ENCODE measurements at regions not wholly inside any gene's neighbourhood (a gene's known extent, or its start where the extent isn't known, plus 50 kb on each side); places are given as distances from the start of the nearest gene placed in this dataset.

DNA sequence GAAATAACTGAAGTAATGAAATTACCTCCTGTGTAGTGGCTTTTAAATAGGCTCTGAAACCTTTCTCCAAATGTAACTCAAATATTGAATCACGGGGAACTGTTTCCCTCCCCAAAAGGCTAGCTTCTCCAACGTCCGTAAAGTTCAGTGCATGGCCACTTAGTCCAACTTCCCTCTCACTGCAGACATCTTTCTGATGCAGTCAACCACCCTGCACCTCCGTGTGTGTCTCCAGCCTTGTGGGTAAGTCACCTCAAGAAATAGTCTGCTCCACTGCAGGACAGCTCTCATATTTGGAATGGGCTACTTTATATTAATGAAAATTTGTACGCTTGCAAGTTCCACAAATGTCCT is 152.5 kb upstream of the CYRIA start:
- H3K4me3 ChIP-seq = no peak overlapping the region
- 83 to 87% methylated on average over 5 of the region's 5 CpGs for WGBS, 2 donors
- H3K36me3 ChIP-seq = no peaks in the 10 kb centered on the region
- DNase-seq (ENCODE audit: low spot score in 2 of 2) = no peak
- TF ChIP-seq, protein P1, sequence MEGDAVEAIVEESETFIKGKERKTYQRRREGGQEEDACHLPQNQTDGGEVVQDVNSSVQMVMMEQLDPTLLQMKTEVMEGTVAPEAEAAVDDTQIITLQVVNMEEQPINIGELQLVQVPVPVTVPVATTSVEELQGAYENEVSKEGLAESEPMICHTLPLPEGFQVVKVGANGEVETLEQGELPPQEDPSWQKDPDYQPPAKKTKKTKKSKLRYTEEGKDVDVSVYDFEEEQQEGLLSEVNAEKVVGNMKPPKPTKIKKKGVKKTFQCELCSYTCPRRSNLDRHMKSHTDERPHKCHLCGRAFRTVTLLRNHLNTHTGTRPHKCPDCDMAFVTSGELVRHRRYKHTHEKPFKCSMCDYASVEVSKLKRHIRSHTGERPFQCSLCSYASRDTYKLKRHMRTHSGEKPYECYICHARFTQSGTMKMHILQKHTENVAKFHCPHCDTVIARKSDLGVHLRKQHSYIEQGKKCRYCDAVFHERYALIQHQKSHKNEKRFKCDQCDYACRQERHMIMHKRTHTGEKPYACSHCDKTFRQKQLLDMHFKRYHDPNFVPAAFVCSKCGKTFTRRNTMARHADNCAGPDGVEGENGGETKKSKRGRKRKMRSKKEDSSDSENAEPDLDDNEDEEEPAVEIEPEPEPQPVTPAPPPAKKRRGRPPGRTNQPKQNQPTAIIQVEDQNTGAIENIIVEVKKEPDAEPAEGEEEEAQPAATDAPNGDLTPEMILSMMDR (IDR thresholded peaks at IDR 0.05) = no peak
- TF ChIP-seq POLR2A (IDR thresholded peaks at IDR 0.05) = no peak
- TF ChIP-seq EP300 (IDR thresholded peaks at IDR 0.05) = no peak
- no peaks in the 10 kb centered on the region for H3K9me3 ChIP-seq
- H3K27ac ChIP-seq = no peak overlapping the region
- H3K4me1 ChIP-seq = no peaks in the 10 kb centered on the region
- no peaks in the 10 kb centered on the region for H3K27me3 ChIP-seq

DNA sequence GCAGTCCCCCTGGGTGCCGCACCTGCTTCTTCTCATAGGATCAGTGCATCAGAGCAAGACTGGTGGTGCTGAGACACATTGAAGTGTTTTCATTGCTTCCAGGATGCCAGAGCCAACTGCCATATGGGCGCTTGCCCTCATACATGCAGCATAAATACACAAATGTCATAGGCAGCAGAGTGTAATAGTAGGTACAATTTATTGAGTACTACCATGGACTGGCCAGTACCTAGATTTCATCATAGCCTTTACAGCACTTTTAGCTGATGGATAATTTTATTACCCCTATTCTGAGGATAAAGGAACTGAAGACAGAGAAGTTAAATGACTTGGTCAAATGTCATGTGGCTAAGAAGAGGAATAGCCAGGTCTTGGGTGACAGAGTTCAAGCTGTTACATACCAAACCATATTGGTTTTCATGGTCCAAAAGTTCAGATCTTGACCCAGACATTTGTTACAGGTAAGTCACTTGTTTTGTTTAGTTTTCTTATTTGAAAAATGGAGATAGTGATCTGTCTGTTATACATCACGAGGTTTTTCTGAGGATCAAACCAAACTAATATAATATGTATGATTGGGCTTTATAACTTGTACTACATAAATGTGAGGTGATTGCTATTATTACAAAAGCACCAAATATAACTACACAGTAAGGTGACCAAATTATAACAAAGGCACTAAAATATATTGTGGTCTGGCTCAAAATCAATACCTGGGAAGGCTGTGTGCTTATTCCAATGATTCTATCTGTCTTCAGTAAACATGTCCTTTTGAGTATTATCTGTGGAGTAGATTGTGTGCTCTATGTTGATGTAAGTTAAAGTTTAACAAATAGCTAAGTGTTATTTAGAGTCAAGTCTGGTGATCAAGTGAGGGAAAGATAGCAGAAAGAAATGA is 151.9 kb upstream of the CYRIA start:
- H3K9me3 ChIP-seq = no peaks in the 10 kb centered on the region
- H3K4me1 ChIP-seq = no peaks in the 10 kb centered on the region
- H3K4me3 ChIP-seq = no peak overlapping the region
- DNase-seq (ENCODE audit: low spot score in 2 of 2) = no peak
- no peaks in the 10 kb centered on the region for H3K36me3 ChIP-seq
- WGBS, 2 donors = 94 to 95% methylated on average over 3 of the region's 3 CpGs
- no peak overlapping the region for H3K27ac ChIP-seq
- no peaks in the 10 kb centered on the region for H3K27me3 ChIP-seq
- TF ChIP-seq, protein P1 (IDR thresholded peaks at IDR 0.05) = no peak
- no peak for TF ChIP-seq POLR2A (IDR thresholded peaks at IDR 0.05)
- no peak for TF ChIP-seq EP300 (IDR thresholded peaks at IDR 0.05)

DNA sequence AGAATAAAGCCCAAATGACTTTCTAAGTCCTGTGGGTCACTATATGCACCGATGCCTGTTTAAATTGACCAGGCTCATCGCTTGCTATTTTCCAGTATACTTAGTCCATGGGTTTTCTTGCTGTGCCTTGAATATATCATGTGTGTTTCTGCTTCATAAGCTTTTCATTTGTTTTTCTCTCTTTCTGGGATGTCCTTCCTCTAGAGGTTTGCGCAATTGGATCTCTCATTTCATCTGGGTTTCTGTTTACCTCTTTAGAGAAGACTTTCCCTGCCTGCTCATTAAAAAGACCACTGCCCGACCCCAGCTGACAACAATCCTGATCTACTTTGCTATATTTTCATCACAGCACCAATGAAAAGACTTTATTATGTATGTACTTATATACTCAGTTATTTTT is 150.9 kb upstream of the CYRIA start:
- Histone ChIP-seq H3K9me3 (no peaks in the 10 kb centered on the region), H3K36me3 (no peaks in the 10 kb centered on the region), H3K4me1 (no peaks in the 10 kb centered on the region), H3K27ac (no peak overlapping the region), H3K4me3 (no peak overlapping the region), H3K27me3 (no peaks in the 10 kb centered on the region)
- 76 to 80% methylated on average over 4 of the region's 4 CpGs for WGBS, 2 donors
- TF ChIP-seq, protein P1 (IDR thresholded peaks at IDR 0.05) = no peak
- TF ChIP-seq EP300 (IDR thresholded peaks at IDR 0.05) = no peak
- no peak for TF ChIP-seq POLR2A (IDR thresholded peaks at IDR 0.05)
- DNase-seq (ENCODE audit: low spot score in 2 of 2) = no peak

DNA sequence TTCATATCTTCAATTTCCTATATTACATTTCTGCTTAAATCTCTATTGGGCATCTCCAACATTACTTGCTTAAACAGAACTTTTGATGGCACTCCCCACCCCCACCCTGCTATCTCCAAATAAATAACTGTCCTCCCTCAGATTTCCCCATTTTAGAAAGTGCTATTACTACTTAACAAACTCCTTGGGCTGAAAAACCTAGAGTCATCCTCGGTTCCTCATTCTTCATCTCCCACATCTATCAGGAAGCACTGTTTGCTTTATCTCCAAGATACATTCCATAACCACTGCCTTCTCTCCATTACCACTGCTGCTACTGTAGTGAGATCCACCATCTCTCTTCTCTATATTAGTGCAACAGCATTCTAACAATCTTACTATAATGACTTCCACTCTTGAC is 150.4 kb upstream of the CYRIA start:
- Histone ChIP-seq H3K4me1 (no peaks in the 10 kb centered on the region), H3K27ac (no peak overlapping the region), H3K4me3 (no peak overlapping the region), H3K9me3 (no peaks in the 10 kb centered on the region), H3K36me3 (no peaks in the 10 kb centered on the region), H3K27me3 (no peaks in the 10 kb centered on the region)
- 67 to 71% methylated on average over 1 of the region's 1 CpG for WGBS, 2 donors
- TF ChIP-seq EP300 (IDR thresholded peaks at IDR 0.05) = no peak
- TF ChIP-seq, protein P1 (IDR thresholded peaks at IDR 0.05) = no peak
- no peak for TF ChIP-seq POLR2A (IDR thresholded peaks at IDR 0.05)
- DNase-seq (ENCODE audit: low spot score in 2 of 2) = no peak

DNA sequence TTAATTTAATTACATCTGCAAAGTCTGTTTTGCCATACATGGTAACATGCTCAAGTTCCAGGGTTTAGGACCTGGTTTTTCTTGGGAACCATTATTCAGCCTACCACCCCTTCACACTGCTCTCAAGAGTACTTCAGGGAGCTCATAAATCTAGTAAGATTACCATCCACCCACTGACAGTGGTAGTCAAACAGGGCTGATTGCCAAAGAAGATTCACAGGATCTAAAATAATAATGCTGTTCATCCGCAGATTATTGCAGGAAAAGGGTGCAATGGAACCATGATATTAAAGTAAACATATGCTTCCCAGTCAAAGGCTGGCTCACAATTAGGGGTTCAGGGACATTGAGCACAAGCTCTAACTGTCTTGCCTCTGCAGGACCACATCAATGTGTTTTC is 148.0 kb upstream of the CYRIA start:
- TF ChIP-seq POLR2A (IDR thresholded peaks at IDR 0.05) (no peak), EP300 (IDR thresholded peaks at IDR 0.05) (no peak)
- TF ChIP-seq, protein P1 (IDR thresholded peaks at IDR 0.05) = no peak
- H3K9me3 ChIP-seq = no peaks in the 10 kb centered on the region
- H3K4me1 ChIP-seq = no peaks in the 10 kb centered on the region
- H3K4me3 ChIP-seq = no peak overlapping the region
- 70 to 80% methylated on average over 1 of the region's 1 CpG for WGBS, 2 donors
- H3K36me3 ChIP-seq = no peaks in the 10 kb centered on the region
- no peak overlapping the region for H3K27ac ChIP-seq
- DNase-seq (ENCODE audit: low spot score in 2 of 2) = no peak
- H3K27me3 ChIP-seq = no peaks in the 10 kb centered on the region
